ENCODE measurements at regions not wholly inside any gene's neighbourhood (a gene's known extent, or its start where the extent isn't known, plus 50 kb on each side); places are given as distances from the start of the nearest gene placed in this dataset.
"Not testable (repeated sequence)": the region's sequence is repeated elsewhere in the genome, so short reads cannot be mapped to it uniquely, and the experiment has no call there.

- no peak overlapping the region for H3K4me3 ChIP-seq (replicated peaks in 1 of 2; ENCODE audit: low read depth in 2 of 2, low read length in 2 of 2)
- no peak for DNase-seq (ENCODE audit: low read depth in 2 of 2)
- no peak for TF ChIP-seq CTCF (IDR thresholded peaks at IDR 0.05; ENCODE audit: low read depth, low read length)
These were observed 190.8 kb upstream of the GK2 start for GRCh38 chr4:79598801-79599200.

- no peak for TF ChIP-seq CTCF (IDR thresholded peaks at IDR 0.05; ENCODE audit: low read depth, low read length)
- no peak for DNase-seq (ENCODE audit: low read depth in 2 of 2)
- no peak overlapping the region for H3K4me3 ChIP-seq (replicated peaks in 1 of 2; ENCODE audit: low read depth in 2 of 2, low read length in 2 of 2)
These were observed 190.2 kb upstream of the GK2 start for GRCh38 chr4:79598214-79598613.

DNA sequence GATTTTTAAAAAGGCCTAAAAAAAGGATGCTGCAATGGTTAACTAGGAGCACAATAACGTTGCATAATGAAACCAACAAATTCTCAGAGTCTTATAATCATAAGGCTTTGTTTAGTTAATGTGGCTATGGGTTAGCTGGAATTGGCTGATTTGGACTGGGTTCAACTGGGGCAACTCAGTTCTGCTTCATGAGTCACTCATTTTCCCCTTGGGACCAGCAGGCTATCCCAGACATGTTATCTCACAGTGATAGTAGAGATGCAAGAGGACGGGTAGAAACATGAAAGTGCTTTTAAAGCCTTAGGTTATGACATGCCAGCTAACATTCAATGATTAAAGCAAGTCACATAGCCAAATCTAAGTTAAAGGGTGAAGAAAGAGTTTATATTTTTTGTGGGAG lies 189.2 kb upstream of the GK2 start:
- no peak for TF ChIP-seq CTCF (IDR thresholded peaks at IDR 0.05; ENCODE audit: low read depth, low read length)
- no peak overlapping the region for H3K4me3 ChIP-seq (replicated peaks in 1 of 2; ENCODE audit: low read depth in 2 of 2, low read length in 2 of 2)
- peak; percentile 62 to 74 for DNase-seq (ENCODE audit: low read depth in 2 of 2)

DNA sequence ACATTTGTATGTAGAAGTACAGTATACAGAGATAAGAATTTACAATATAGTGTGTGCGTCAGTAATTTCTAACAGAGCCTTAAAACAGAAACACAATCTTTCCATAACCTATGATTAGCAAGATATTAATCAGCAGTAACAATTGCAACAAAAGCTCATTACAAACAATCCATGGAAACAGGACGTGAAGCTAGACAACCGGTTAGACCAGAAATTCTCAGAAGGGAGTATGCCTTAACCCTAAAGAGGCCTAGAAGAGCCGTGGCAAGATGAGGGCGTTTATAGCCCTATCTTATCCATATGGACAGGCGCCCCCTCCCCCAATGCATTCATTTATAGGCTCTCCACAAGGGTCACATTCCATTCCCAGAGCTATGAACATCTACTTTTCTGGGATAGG lies 184.2 kb upstream of the GK2 start:
- not testable (repeated sequence) for H3K4me3 ChIP-seq (replicated peaks in 1 of 2; ENCODE audit: low read depth in 2 of 2, low read length in 2 of 2); DNase-seq (ENCODE audit: low read depth in 2 of 2)

GRCh38 chr4:79588679-79589078 lies 180.7 kb upstream of the GK2 start:
- peak in 1 of 2 donors; percentile 8 for DNase-seq (ENCODE audit: low read depth in 2 of 2)
- no peak overlapping the region for H3K4me3 ChIP-seq (replicated peaks in 1 of 2; ENCODE audit: low read depth in 2 of 2, low read length in 2 of 2)
- no peak for TF ChIP-seq CTCF (IDR thresholded peaks at IDR 0.05; ENCODE audit: low read depth, low read length)

DNA sequence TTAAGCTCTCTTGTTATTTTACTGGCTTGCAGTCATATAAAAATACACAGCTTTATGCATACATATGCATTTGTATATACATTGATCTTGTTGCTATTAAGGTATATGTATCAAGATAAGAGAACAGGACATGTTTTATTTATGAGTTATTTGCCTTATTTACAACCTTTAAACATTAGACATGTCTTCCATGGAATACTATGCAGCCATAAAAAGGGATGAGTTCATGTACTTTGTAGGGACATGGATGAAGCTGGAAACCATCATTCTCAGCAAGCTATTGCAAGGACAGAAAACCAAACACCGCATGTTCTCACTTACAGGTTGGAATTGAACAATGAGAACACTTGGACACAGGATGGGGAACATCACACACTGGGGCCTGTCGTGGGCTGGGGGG lies 179.2 kb upstream of the GK2 start:
- DNase-seq (ENCODE audit: low read depth in 2 of 2), result not testable (repeated sequence)

GRCh38 chr4:79585834-79586233 lies 177.8 kb upstream of the GK2 start:
- TF ChIP-seq CTCF (IDR thresholded peaks at IDR 0.05; ENCODE audit: low read depth, low read length), result no peak
- DNase-seq (ENCODE audit: low read depth in 2 of 2), result no peak
- no peak overlapping the region for H3K4me3 ChIP-seq (replicated peaks in 1 of 2; ENCODE audit: low read depth in 2 of 2, low read length in 2 of 2)

More for the DNA sequence above, 179.2 kb upstream of the GK2 start:
- H3K4me3 ChIP-seq (replicated peaks in 1 of 2; ENCODE audit: low read depth in 2 of 2, low read length in 2 of 2), result not testable (repeated sequence)

DNA sequence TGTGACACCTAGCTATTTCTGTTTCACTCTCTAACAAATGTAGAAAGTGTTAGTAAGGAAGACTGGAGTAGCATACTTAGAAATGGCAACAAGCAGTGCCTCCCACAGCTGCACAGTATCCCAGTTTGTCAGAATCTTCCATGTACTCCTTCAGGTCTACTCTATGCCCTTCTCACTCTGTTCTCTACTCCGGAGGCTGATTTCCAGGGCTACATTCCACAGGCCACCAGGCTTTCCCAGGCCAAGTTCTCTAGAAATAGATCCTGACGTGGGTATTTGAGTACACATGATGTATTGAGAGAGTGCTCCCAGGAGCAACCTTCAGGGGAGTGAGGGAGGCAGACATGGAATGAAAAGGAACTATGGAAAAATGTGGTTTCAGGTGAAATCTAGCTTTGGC lies 177.3 kb upstream of the GK2 start:
- no peak for TF ChIP-seq CTCF (IDR thresholded peaks at IDR 0.05; ENCODE audit: low read depth, low read length)
- no peak overlapping the region for H3K4me3 ChIP-seq (replicated peaks in 1 of 2; ENCODE audit: low read depth in 2 of 2, low read length in 2 of 2)
- DNase-seq (ENCODE audit: low read depth in 2 of 2), result no peak

Data from cardiac fibroblast (primary cell).